ENCODE measurements at regions not wholly inside any gene's neighbourhood (a gene's known extent, or its start where the extent isn't known, plus 50 kb on each side); places are given as distances from the start of the nearest gene placed in this dataset.

DNA sequence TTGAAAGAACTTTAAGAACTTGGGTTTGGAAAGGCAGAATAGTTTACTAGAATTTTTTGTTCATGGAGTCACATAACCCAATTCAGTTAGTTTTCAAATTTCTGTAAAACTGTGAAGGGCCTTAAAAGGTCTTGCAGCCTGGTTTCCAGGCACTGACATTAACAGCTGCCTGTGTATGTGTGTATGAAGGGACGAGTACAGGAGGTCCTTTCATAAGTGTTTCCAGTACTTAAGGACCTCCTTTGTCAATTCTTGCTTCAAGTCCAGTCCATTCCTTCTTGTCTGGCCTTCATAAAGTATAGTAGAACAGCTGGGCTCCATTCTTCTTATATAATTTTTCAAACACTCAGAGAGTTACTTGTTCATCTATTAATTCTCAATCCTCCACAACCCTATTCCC, 136.5 kb downstream of the NR4A2 start:
- Histone ChIP-seq H2AFZ (ENCODE audit: low read depth, low read length) (no peak overlapping the region), H3K4me3 (replicated peaks in 1 of 3; ENCODE audit: insufficient read depth in 1 of 3, low read depth in 1 of 3, low read length in 3 of 3) (no peak overlapping the region), H4K20me1 (replicated peaks; ENCODE audit: control insufficient read depth, extremely low read depth, insufficient read depth, low read length) (no peaks in the 10 kb centered on the region), H3K79me2 (ENCODE audit: control insufficient read depth, insufficient read depth, low read length) (no peaks in the 10 kb centered on the region), H3K36me3 (ENCODE audit: control insufficient read depth in 2 of 2, extremely low read depth in 1 of 2, insufficient read depth in 2 of 2, low read length in 2 of 2) (no peaks in the 10 kb centered on the region), H3K9me1 (replicated peaks; ENCODE audit: control insufficient read depth, extremely low read depth, insufficient read depth, low read length) (no peaks in the 10 kb centered on the region), H3K4me1 (ENCODE audit: control insufficient read depth, extremely low read depth, insufficient read depth, low read length) (no peaks in the 10 kb centered on the region), H3K4me2 (ENCODE audit: insufficient read depth, low read length) (no peak overlapping the region), H3K27ac (ENCODE audit: insufficient read depth, low read depth, low read length) (no peak overlapping the region), H3K27me3 (ENCODE audit: control insufficient read depth in 2 of 2, insufficient read depth in 2 of 2, low read length in 2 of 2) (no peaks in the 10 kb centered on the region), H3K9ac (replicated peaks; ENCODE audit: extremely low read depth, insufficient read depth, low read length) (no peak overlapping the region), H3K9me3 (replicated peaks; ENCODE audit: control insufficient read depth, insufficient read depth, low read length) (no peaks in the 10 kb centered on the region)
- no TSS peak for BruUV-seq (replicated peaks)
- TF ChIP-seq JUN (IDR thresholded peaks at IDR 0.05; ENCODE audit: borderline replicate concordance, insufficient read depth, insufficient read length, low read depth) = no peak
- TF ChIP-seq FOS (IDR thresholded peaks at IDR 0.05; ENCODE audit: borderline replicate concordance, insufficient read depth, low read length) = no peak
- TF ChIP-seq CTCF (IDR thresholded peaks at IDR 0.05; ENCODE audit: extremely low read depth in 1 of 2, insufficient read depth in 1 of 2, low read depth in 1 of 2, low read length in 2 of 2) = no peak
- no peak for TF ChIP-seq POLR2A (IDR thresholded peaks at IDR 0.05; ENCODE audit: low read depth, low read length)
- TF ChIP-seq EZH2 (IDR thresholded peaks at IDR 0.05; ENCODE audit: borderline replicate concordance, low read depth, low read length, severe bottlenecking) = no peak
- TF ChIP-seq, protein P1, sequence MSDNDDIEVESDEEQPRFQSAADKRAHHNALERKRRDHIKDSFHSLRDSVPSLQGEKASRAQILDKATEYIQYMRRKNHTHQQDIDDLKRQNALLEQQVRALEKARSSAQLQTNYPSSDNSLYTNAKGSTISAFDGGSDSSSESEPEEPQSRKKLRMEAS (IDR thresholded peaks at IDR 0.05; ENCODE audit: insufficient read depth, insufficient read length) = no peak
- TF ChIP-seq MYC (IDR thresholded peaks at IDR 0.05; ENCODE audit: low read depth, low read length) = no peak
- TF ChIP-seq GATA2 (IDR thresholded peaks at IDR 0.05; ENCODE audit: insufficient read depth, insufficient read length, low read depth, low read length) = no peak
- TF ChIP-seq POLR2AphosphoS5 (IDR thresholded peaks at IDR 0.05; ENCODE audit: insufficient read depth, low read depth, low read length) = no peak
- intact Hi-C loops (cut with micrococcal nuclease) = loop anchor here (10.0 kb wide), 1 partner anchor 821 kb away; no protein-coding TSS in a partner anchor
- CTCF ChIA-PET = interaction anchor here (1.3 kb wide), 1 partner anchor 9 kb away, joined by 3 read pairs; no protein-coding TSS in a partner anchor
- dilution Hi-C loops (cut with MboI; ENCODE audit: extremely low pct_ligation_motif_present, low sequenced_read_pairs) = no loop called here
- POLR2A ChIA-PET = no interaction called here
- no peak for DNase-seq (ENCODE audit: low read depth, low spot score)
- no peak for FAIRE-seq
